ENCODE measurements at regions not wholly inside any gene's neighbourhood (a gene's known extent, or its start where the extent isn't known, plus 50 kb on each side); places are given as distances from the start of the nearest gene placed in this dataset.

DNA sequence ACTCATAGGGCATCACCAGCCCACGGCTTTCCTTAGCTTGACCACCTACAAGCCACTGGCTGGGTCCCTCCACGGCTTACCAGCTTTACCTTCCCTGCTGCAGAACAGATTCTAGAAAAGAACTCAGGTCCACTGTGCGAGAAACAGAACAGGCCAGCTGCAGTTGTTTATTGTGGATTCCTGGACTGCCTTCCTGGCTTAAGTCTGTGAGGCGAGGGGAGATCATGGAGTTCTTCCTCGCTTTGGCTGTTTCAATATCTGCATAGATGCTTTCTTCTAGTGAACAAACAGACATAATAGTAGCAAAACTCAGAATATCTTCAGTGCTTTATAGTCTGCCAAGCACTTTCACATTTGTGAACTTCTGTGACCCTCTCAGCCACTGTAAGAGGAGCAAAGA is 162.9 kb upstream of the HABP2 start:
- Histone ChIP-seq H3K4me3 (no peak overlapping the region), H3K27me3 (no peaks in the 10 kb centered on the region), H3K4me1 (peaks cover 0 to 11% (median 6%) of the 10 kb centered on the region in 4 donors), H3K9me3 (no peaks in the 10 kb centered on the region), H3K36me3 (no peaks in the 10 kb centered on the region), H3K27ac (no peak overlapping the region)
- TF ChIP-seq, protein P1, sequence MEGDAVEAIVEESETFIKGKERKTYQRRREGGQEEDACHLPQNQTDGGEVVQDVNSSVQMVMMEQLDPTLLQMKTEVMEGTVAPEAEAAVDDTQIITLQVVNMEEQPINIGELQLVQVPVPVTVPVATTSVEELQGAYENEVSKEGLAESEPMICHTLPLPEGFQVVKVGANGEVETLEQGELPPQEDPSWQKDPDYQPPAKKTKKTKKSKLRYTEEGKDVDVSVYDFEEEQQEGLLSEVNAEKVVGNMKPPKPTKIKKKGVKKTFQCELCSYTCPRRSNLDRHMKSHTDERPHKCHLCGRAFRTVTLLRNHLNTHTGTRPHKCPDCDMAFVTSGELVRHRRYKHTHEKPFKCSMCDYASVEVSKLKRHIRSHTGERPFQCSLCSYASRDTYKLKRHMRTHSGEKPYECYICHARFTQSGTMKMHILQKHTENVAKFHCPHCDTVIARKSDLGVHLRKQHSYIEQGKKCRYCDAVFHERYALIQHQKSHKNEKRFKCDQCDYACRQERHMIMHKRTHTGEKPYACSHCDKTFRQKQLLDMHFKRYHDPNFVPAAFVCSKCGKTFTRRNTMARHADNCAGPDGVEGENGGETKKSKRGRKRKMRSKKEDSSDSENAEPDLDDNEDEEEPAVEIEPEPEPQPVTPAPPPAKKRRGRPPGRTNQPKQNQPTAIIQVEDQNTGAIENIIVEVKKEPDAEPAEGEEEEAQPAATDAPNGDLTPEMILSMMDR (IDR thresholded peaks at IDR 0.05): no peak
- TF ChIP-seq EP300 (IDR thresholded peaks at IDR 0.05; ENCODE audit: low read depth): no peak
- TF ChIP-seq POLR2AphosphoS5 (IDR thresholded peaks at IDR 0.05): no peak
- no peak for TF ChIP-seq POLR2A (IDR thresholded peaks at IDR 0.05)
- DNase-seq: no peak
- in situ Hi-C loops (cut with MboI; ENCODE audit: low pct_ligation_motif_present in 1 of 4, low pct_unique_long_range_greater_than_20kb in 1 of 4, low sequenced_read_pairs in 3 of 4): loop anchor here (25.0 kb wide), 6 partner anchors 428 to 928 kb away; partner anchors contain the start of gene TCF7L2 (in 1 of the 4)
- 83 to 92% methylated on average over 4 to 5 of the region's 5 CpGs for WGBS, 2 donors (ENCODE audit: low coverage in 1 of 2)
- intact Hi-C loops (cut with DNase I; ENCODE audit: low total_unique reads): loop anchor here (10.0 kb wide), 1 partner anchor 255 kb away; no protein-coding TSS in a partner anchor

DNA sequence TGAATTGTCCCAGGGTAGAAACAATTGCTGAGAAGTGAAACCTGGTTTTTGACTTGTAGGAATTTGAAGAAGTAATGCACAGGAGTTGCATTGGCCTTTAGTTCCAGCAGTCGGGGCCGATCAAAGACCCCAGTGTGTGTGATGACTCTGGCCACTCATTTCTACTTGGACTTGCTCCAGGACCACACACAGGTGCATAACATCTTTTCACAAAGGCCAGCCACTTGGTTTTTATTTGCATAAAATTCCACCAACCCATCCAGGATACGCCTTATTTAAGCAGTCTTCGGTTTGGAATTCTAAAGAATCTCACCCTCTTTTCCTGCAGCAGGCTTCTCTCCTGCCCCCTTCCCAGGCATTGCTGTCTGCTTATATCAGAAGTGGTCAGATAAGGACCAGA is 162.0 kb upstream of the HABP2 start:
- TF ChIP-seq, protein P1 (IDR thresholded peaks at IDR 0.05): no peak
- no peak for TF ChIP-seq POLR2A (IDR thresholded peaks at IDR 0.05)
- intact Hi-C loops (cut with DNase I; ENCODE audit: low total_unique reads) (no loop called here), in situ Hi-C loops (cut with MboI; ENCODE audit: low pct_ligation_motif_present in 1 of 4, low pct_unique_long_range_greater_than_20kb in 1 of 4, low sequenced_read_pairs in 3 of 4) (loop anchor here (25.0 kb wide), 6 partner anchors 429 to 929 kb away; partner anchors contain the start of gene TCF7L2 (in 1 of the 4))
- H3K9me3 ChIP-seq: no peaks in the 10 kb centered on the region
- no peak overlapping the region for H3K27ac ChIP-seq
- peaks cover 0 to 2% (median under 1%) of the 10 kb centered on the region in 4 donors for H3K4me1 ChIP-seq
- 67 to 69% methylated on average over 1 to 4 of the region's 4 CpGs for WGBS, 2 donors (ENCODE audit: low coverage in 1 of 2)
- H3K36me3 ChIP-seq: no peaks in the 10 kb centered on the region
- no peak for DNase-seq
- no peaks in the 10 kb centered on the region for H3K27me3 ChIP-seq
- no peak overlapping the region for H3K4me3 ChIP-seq

DNA sequence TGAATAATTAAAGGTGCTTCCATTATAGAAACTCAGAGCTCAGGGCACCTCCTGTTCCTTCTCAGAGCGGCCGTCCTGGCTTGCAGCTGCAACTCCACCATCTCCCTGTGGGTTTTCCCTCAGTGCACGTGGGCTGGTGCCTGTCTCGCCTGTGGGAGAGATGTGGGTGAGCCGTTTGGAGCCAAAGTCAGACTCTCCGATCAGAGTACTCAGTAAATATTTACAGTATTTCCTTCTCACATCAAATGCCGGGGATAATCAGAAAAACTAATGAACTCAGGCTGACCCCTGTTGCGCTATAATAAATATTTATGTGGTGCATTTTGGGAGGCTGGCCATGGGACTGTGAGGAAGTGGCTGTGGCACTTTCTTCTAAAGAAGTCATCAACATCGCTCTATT is 155.8 kb upstream of the HABP2 start:
- intact Hi-C loops (cut with DNase I; ENCODE audit: low total_unique reads): no loop called here
- H3K4me1 ChIP-seq: no peaks in the 10 kb centered on the region
- TF ChIP-seq POLR2A (IDR thresholded peaks at IDR 0.05) (no peak), POLR2AphosphoS5 (IDR thresholded peaks at IDR 0.05) (no peak), EP300 (IDR thresholded peaks at IDR 0.05; ENCODE audit: low read depth) (no peak)
- TF ChIP-seq, protein P1 (IDR thresholded peaks at IDR 0.05): no peak

DNA sequence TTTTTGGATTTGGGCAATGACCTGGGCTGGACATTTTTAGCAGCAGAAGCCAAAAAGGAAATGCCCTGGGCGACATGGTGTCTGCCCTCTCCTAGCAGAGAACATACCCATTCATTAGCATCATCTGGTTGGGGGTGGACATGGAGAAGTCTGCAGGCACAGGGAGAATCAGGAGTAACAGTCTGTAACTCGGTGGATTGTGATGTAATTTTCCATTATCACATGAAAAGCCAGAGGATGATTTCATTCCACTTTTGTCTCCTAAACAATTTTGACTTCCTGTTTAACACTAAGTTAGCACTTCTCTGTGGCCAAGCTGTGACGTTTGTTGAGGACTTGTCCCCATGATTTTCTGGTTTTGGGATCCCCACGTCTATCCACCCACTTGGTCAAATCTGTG is 153.8 kb upstream of the HABP2 start:
- H3K27me3 ChIP-seq: no peaks in the 10 kb centered on the region
- no peak for DNase-seq
- intact Hi-C loops (cut with DNase I; ENCODE audit: low total_unique reads): no loop called here
- no peak overlapping the region for H3K27ac ChIP-seq
- H3K36me3 ChIP-seq: no peaks in the 10 kb centered on the region
- no peaks in the 10 kb centered on the region for H3K4me1 ChIP-seq
- TF ChIP-seq EP300 (IDR thresholded peaks at IDR 0.05; ENCODE audit: low read depth): no peak
- TF ChIP-seq, protein P1 (IDR thresholded peaks at IDR 0.05): no peak
- no peak for TF ChIP-seq POLR2AphosphoS5 (IDR thresholded peaks at IDR 0.05)
- H3K9me3 ChIP-seq: no peaks in the 10 kb centered on the region
- in situ Hi-C loops (cut with MboI; ENCODE audit: low pct_ligation_motif_present in 1 of 4, low pct_unique_long_range_greater_than_20kb in 1 of 4, low sequenced_read_pairs in 3 of 4): loop anchor here (25.0 kb wide), 6 partner anchors 437 to 937 kb away; partner anchors contain the start of gene TCF7L2 (in 1 of the 4)
- no peak overlapping the region for H3K4me3 ChIP-seq
- WGBS, 2 donors (ENCODE audit: low coverage in 1 of 2): 53 to 60% methylated on average over 3 to 4 of the region's 4 CpGs

More for the DNA sequence above, 155.8 kb upstream of the HABP2 start:
- in situ Hi-C loops (cut with MboI; ENCODE audit: low pct_ligation_motif_present in 1 of 4, low pct_unique_long_range_greater_than_20kb in 1 of 4, low sequenced_read_pairs in 3 of 4): loop anchor here (25.0 kb wide), 6 partner anchors 435 to 935 kb away; partner anchors contain the start of gene TCF7L2 (in 1 of the 4)
- DNase-seq: no peak
- no peaks in the 10 kb centered on the region for H3K27me3 ChIP-seq
- no peak overlapping the region for H3K27ac ChIP-seq
- 54 to 71% methylated on average over 2 to 9 of the region's 9 CpGs for WGBS, 2 donors (ENCODE audit: low coverage in 1 of 2)
- H3K36me3 ChIP-seq: no peaks in the 10 kb centered on the region
- H3K9me3 ChIP-seq: no peaks in the 10 kb centered on the region
- H3K4me3 ChIP-seq: no peak overlapping the region
